NOMO-1 treated with DMSO at 0.1 percent for 48 hours (cell line): ENCODE measurements at regions not wholly inside any gene's neighbourhood (a gene's known extent, or its start where the extent isn't known, plus 50 kb on each side); places are given as distances from the start of the nearest gene placed in this dataset.

Experiments
- DNase-seq: peaks from one replicate; lab custom pipeline; 2025; ENCODE audit not compliant: unreplicated experiment; lab: John Stamatoyannopoulos, UW

- DNase-seq = no peak
These were observed 290.5 kb upstream of the ZSWIM2 start for GRCh38 chr2:187139469-187139868.

DNA sequence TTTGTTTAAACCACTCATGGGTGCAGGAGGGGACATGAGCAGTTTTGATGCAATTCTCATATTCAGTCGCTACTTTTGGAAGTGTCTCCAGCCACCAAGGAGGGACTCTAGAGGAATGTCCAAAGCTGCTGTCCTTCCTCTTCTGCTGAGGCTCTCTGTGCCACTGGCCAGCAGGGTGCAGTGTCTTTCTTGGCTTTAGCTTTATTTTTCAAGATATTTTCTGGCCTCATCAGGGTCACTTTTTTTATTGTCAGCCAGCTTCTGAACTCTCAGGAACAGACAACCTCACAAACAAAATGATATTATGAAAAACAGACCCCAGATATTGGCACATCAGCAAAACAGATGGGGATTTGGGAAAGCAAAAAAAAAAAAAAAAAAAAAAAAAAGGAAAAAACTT, 289.3 kb upstream of the ZSWIM2 start:
- peak; percentile 1 for DNase-seq

DNA sequence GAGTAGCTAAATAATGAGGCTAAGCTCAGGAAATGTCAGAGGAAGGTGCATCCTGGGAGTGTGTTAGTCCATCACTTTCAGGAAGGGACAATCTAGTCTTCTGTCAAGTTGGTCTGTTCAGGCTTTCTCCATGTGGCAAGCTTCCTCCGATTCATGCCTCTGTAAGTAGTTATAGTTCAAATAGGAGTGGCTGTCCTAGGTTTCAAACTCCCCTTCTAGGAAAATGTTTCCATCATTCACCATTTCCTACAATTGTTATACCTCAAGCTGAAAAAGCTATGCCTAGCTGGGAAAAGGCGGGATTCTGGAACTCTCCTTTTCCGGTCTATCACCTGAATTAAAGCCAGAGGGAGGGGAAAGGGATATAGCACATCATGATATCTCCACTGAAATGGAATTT, 287.7 kb upstream of the ZSWIM2 start:
- no peak for DNase-seq

GRCh38 chr2:187134306-187134705, 285.3 kb upstream of the ZSWIM2 start:
- DNase-seq = no peak

DNA sequence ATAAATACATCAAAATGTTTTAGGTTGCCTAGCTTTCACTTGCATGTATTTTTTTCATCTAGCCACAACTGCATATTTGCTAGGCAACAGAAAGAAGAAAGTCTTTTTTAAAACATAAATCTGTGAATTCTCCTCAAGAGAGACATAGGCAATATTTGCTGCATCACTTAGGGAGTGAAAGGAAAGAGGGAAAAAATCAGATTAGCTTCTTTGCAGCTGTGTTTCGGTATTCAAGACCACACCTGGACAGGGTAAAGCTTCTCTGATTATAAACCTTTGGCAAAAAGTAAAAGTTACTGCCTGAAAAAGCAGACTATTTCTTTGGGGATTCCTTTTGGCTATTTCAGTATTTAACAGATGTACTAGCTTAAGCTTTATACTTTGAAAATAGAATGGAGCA, 280.9 kb upstream of the ZSWIM2 start:
- no peak for DNase-seq

DNA sequence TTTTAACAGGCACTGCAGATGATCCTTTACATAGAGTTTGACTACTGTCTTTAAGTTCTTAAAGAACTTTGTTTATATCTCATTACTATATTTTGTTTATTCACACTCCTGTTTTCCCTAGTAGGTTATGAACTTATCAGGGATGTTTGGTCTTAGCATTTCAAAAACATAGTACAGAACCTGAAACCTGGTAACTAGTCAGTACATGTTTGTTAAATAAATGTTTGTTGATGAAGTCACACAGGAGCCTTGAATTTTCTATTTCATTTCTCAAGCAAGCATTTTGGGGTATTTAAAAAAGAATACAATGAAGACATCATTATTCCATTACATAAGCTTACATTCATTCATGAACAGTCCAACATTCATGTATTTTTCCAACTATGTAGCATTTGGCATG, 280.3 kb upstream of the ZSWIM2 start:
- DNase-seq = no peak

DNA sequence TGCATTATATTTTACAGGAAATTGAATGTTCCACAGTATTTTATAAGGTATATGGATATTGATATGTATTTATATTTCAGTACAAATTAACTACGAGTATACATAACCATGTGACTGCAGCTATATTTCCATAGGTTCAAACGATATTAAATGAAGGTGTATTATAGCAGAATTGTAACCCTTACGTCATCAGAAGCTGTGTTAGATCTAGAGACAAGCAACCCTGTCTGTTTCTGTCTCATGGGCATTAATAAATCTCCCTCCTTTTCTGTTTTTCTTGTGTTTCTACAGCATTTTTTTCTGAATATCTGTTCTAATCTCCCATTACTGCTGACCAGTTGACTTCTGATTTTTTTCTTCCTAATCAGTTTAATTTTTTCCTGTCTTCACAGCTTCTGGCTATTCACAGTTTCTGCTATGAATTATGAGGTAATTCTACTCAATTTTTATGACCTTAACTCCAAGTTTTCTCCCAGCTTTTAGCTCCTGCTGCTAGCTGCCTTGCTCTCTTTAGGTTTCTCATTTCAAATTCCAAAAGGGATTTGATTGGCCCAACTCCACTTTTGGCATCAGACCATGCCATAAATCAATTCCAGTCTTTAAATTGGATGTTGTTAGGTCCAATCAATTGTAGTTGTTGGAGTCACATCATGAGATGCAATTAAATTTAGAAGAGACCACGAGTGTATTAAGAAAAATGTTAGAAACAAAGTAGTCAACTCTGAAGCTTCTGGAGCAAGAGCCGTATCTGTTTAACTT, 277.5 kb upstream of the ZSWIM2 start:
- DNase-seq = no peak

GRCh38 chr2:187125318-187125717, 276.3 kb upstream of the ZSWIM2 start:
- DNase-seq = no peak

- DNase-seq = no peak
These were observed 275.6 kb upstream of the ZSWIM2 start for GRCh38 chr2:187124529-187124928.

DNA sequence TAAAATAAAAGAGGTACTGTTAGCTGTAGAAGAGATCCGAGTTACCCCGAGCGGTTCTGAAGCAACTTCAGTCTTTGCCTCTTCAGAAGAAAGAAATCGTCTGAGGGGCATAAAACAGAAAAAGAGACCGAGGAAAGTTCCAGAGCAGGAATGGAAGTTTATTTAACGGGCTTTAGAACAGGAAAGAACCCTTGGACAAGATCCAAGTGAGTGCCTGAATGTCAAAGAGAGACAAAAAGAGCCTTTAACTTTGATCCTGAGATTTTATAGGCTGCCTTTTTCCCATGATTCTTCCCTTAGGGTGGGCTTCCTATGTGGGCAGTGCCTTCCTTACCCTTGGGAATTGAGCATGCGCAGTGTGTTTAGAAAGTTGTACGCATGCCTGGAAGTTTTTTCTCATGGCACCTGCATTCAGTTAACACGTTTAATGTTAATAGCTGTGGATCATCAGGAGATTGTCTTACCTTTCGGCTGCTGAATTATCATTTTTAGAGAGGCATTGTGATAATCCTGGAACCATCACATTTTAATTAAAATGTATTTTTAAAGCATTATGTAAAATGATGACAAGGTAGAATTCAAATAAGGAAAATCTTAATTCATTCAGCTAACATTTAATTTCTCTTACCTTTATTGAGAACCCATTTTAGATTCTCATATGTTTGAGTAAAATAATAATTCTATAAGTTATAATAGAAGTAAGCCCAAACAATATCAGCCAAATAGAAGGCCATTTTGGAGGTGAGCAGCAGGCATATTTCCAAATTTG, 269.5 kb upstream of the ZSWIM2 start:
- no peak for DNase-seq

DNA sequence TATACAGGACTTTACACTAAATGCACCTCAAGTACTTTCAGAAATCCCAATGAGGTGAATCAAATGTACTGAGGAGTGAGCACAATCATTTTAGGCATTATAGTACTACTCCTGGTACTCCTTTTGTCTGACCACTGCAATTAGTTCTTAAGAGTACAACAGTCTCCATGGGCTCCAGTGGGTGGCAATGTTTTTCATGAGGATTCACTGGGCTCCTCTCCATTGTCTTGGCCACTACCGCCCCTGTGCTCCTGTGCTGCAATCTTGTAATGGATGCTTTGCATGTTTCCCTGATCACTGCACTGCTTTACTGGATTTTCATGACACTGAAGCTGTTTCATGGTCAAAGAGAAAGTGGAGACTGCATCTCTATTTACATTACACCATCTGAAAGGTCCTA, 268.5 kb upstream of the ZSWIM2 start:
- DNase-seq = no peak

GRCh38 chr2:187115627-187116026, 266.7 kb upstream of the ZSWIM2 start:
- DNase-seq = no peak

GRCh38 chr2:187107001-187107400, 258.0 kb upstream of the ZSWIM2 start:
- DNase-seq = no peak

DNA sequence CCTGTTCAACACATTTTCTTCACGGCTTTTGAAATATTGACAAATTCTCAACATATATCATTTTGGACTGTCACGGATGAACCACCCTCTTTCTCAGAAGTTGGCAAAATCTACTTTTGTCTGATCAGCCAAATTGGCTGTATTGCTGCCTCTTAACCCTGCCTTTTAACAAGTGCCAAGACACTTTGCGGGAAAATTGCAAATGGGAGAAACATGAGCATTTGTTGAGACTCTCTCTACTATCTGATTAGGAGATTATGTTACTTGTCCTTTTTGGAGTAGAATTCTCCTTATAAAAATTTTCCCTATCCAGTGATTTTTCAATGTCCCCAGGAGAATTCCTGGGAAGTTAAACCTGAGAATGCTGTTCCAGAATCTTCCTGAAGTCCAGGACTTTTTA, 256.2 kb upstream of the ZSWIM2 start:
- DNase-seq = no peak

DNA sequence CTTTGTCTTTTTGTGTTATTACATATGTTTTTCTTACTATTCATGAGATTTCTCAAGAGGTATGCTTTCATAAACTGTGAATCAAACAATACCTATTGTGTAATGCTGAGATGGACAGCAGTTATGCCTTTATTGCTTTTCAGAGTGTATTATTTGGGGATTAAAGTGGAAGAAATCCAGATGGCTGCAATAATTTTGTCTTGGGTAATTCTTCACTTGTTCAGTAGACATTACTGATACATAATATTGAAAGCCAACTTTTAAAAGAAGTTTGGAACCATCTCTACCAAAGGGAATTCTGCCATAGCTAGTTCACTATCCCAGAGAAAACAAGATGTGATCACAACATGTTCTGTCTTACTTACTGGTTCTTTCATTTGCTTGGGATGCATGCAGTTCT, 253.4 kb upstream of the ZSWIM2 start:
- DNase-seq = no peak

- no peak for DNase-seq
These were observed 249.2 kb upstream of the ZSWIM2 start for GRCh38 chr2:187098154-187098553.

GRCh38 chr2:187093771-187094412, 244.9 kb upstream of the ZSWIM2 start:
- DNase-seq = no peak

DNA sequence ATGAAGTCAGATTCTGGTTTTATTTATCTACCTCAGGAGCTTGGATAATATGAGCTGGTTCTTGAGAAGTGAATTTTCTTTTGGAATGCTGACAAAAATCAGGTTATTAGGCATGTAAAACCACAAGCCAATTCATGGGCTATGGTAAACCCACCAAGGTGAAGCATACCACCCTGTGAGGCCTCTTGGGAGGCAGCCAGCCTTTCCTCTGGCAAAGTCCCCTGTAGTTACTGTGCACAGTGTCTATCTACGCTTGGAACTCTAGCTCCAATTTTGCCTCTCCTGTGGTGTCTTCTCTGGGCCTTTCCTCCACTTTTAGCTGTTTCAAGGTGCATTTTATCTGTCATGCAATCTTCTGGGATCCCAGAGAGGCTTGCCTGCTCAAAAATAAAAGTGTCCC, 242.7 kb upstream of the ZSWIM2 start:
- DNase-seq = no peak

- no peak for DNase-seq
These were observed 235.6 kb upstream of the ZSWIM2 start for GRCh38 chr2:187084524-187084923.

DNA sequence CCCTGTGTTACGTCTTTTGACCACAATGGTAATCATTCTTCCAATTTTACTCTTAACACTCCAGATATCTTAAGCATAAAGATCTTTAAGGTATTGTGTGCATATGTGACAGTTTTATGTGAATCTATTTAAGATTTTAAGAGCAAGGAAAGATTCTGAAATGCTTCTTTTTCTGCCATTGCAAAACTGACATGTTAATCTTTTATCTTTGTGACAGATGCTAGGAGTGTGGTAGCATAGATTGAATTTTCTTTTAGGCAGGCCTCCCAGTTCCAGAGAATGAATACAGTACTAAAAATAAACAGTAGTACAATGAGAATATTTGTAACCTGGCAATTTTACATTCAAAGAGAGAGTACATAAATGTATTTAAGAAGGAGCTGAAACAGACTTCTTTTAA, 232.5 kb upstream of the ZSWIM2 start:
- no peak for DNase-seq

DNA sequence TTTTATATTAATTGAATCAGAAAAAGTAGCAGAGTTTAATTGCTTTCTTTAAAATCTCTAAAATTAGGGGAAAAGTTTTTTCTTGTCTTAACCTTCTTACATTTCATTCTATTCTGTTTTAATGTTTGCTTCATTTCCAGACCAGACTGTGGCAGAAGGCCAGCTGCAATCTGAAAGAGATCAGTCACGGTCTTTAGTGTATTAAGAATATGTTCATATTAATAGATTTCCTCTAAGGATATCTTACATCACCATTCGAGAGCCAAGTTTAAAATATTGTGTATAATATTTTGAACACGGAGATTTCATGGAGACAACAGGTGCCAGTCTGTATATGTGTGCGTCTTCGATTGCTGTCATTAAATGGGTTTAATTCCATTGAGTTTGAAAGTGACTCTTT, 230.9 kb upstream of the ZSWIM2 start:
- DNase-seq = no peak

DNA sequence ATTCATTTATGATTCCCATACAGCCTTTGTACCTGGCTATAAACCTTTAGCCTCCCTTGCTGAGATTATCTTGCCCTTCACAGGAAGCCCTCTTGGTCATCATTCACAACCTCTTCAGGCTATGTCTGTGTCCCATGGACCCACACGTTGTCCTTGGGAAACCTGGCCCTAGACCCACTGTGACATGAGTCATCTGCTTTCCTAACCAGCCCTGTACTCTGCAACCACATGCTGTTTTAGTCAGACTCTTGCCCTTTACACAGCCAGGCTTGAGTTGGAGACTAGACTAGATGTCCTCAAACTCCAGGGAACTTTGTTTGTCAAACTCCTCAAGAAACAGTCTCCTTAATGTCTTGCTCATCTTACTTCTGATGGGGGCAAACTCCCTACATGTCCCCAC, 229.3 kb upstream of the ZSWIM2 start:
- no peak for DNase-seq
